GM21515 (cell line): ENCODE measurements at regions not wholly inside any gene's neighbourhood (a gene's known extent, or its start where the extent isn't known, plus 50 kb on each side); places are given as distances from the start of the nearest gene placed in this dataset.
A peak's percentile ranks its signal among the peaks of the same experiment; 100 is the strongest.
"Not testable (repeated sequence)": the region's sequence is repeated elsewhere in the genome, so short reads cannot be mapped to it uniquely, and the experiment has no call there.

Experiments
- ATAC-seq: cut with Tn5 transposase; IDR thresholded peaks from one replicate; pipeline ENCODE4 v1.9.1; 2021; ENCODE audit not compliant: unreplicated experiment

GRCh38 chr7:41579961-41580935 is 122.6 kb downstream of the INHBA start:
- ATAC-seq: no peak

- ATAC-seq: no peak
Observed at GRCh38 chr7:41578700-41579099, 124.2 kb downstream of the INHBA start.

GRCh38 chr7:41576166-41576565 is 126.7 kb downstream of the INHBA start:
- ATAC-seq: no peak

- ATAC-seq: no peak
Observed at GRCh38 chr7:41574377-41574776, 128.5 kb downstream of the INHBA start.

GRCh38 chr7:41573862-41574261 is 129.0 kb downstream of the INHBA start:
- no peak for ATAC-seq

- ATAC-seq: no peak
Observed at GRCh38 chr7:41573443-41573842, 129.4 kb downstream of the INHBA start.

- no peak for ATAC-seq
Observed at GRCh38 chr7:41573015-41573414, 129.9 kb downstream of the INHBA start.

- no peak for ATAC-seq
Observed at GRCh38 chr7:41571573-41571972, 131.3 kb downstream of the INHBA start.

GRCh38 chr7:41570766-41571165 is 132.1 kb downstream of the INHBA start:
- no peak for ATAC-seq

- peak; percentile 56 for ATAC-seq
Observed at GRCh38 chr7:41568135-41568534, 134.8 kb downstream of the INHBA start.

GRCh38 chr7:41567731-41568114 is 135.2 kb downstream of the INHBA start:
- no peak for ATAC-seq

- ATAC-seq: no peak
Observed at GRCh38 chr7:41567031-41567730, 135.7 kb downstream of the INHBA start.

GRCh38 chr7:41566581-41566980 is 136.3 kb downstream of the INHBA start:
- ATAC-seq: no peak

- ATAC-seq: no peak
Observed at GRCh38 chr7:41565655-41566054, 137.2 kb downstream of the INHBA start.

GRCh38 chr7:41559426-41559825 is 143.5 kb downstream of the INHBA start:
- ATAC-seq: no peak

- no peak for ATAC-seq
Observed at GRCh38 chr7:41554481-41554880, 148.4 kb downstream of the INHBA start.

- ATAC-seq: not testable (repeated sequence)
Observed at GRCh38 chr7:41550046-41550445, 152.8 kb downstream of the INHBA start.

- ATAC-seq: no peak
Observed at GRCh38 chr7:41544241-41544640, 158.6 kb downstream of the INHBA start.

GRCh38 chr7:41540601-41541000 is 162.3 kb downstream of the INHBA start:
- ATAC-seq: no peak

- ATAC-seq: no peak
Observed at GRCh38 chr7:41538810-41539724, 163.8 kb downstream of the INHBA start.
